IMR-90 (cell line): ENCODE measurements at regions not wholly inside any gene's neighbourhood (a gene's known extent, or its start where the extent isn't known, plus 50 kb on each side); places are given as distances from the start of the nearest gene placed in this dataset.

Source experiments
- ATAC-seq: fragments of 200-7000 bp; cut with Tn5 transposase; 2 replicates; pipeline ENCODE4 v1.9.1; 2020; ENCODE audit warnings: low read depth, mild to moderate bottlenecking, moderate library complexity
- BruUV-seq: library from RNA; stranded (reverse); fragments of 400-500 nt; replicated peaks from 2 replicates; lab custom pipeline; 2021; lab: Mats Ljungman, UMichigan
- CTCF ChIA-PET: fragments of 300-600 bp; formaldehyde crosslinking; extraction: SDS; loops from one replicate; lab custom pipeline; 2021; ENCODE audit warnings: antibody characterized with exemption; lab: Yijun Ruan, JAX
- POLR2A ChIA-PET: fragments of 300-600 bp; sonication (Branson Sonifier 250); formaldehyde crosslinking; loops from one replicate; lab custom pipeline; 2022; ENCODE audit warnings: antibody characterized with exemption; ENCODE audit not compliant: unreplicated experiment; lab: Charles Lee
- DNase-seq: peaks from one replicate; pipeline ENCODE4 v3.0.0; 2013
- H2AFZ ChIP-seq: replicated peaks from 2 replicates; pipeline ENCODE3; 2013; ENCODE audit warnings: low read length, mild to moderate bottlenecking; ENCODE audit not compliant: poor library complexity
- H2AK5ac ChIP-seq: 2 replicates; pipeline ENCODE4 v1.6.1; 2013; ENCODE audit warnings: low read depth, low read length, inconsistent platforms
- H2AK9ac ChIP-seq: replicated peaks from 2 replicates; pipeline ENCODE3; 2013; ENCODE audit warnings: mild to moderate bottlenecking, low read depth, low read length, moderate library complexity; ENCODE audit not compliant: poor library complexity
- H2BK120ac ChIP-seq: 2 replicates; pipeline ENCODE4 v1.6.1; 2013; ENCODE audit warnings: low read depth, low read length, inconsistent platforms
- H2BK15ac ChIP-seq: 3 replicates; pipeline ENCODE4 v1.6.1; 2013; ENCODE audit warnings: low read depth, low read length, inconsistent platforms
- H2BK20ac ChIP-seq: 2 replicates; pipeline ENCODE4 v1.6.1; 2013; ENCODE audit warnings: low read depth, mild to moderate bottlenecking, inconsistent platforms, low read length, moderate library complexity
- H2BK5ac ChIP-seq: 2 replicates; pipeline ENCODE4 v1.6.1; 2013; ENCODE audit warnings: mild to moderate bottlenecking, low read depth, low read length, inconsistent platforms; ENCODE audit not compliant: poor library complexity, severe bottlenecking
- H3K14ac ChIP-seq: replicated peaks from 2 replicates; pipeline ENCODE4 v1.6.1; 2013; ENCODE audit warnings: low read depth, low read length, inconsistent platforms
- H3K18ac ChIP-seq: 2 replicates; pipeline ENCODE4 v1.6.1; 2013; ENCODE audit warnings: low read depth, low read length, control low read depth
- H3K23ac ChIP-seq: 2 replicates; pipeline ENCODE4 v1.6.1; 2013; ENCODE audit warnings: low read depth, low read length, inconsistent platforms
- H3K27ac ChIP-seq: 2 replicates; pipeline ENCODE4 v1.5.1; 2013; ENCODE audit warnings: mild to moderate bottlenecking, control low read depth, low read length; ENCODE audit not compliant: insufficient read depth
- H3K27me3 ChIP-seq: 2 replicates; pipeline ENCODE4 v1.6.1; 2013; ENCODE audit warnings: low read length; ENCODE audit not compliant: control insufficient read depth, insufficient read depth
- H3K36me3 ChIP-seq: 2 replicates; pipeline ENCODE4 v1.6.1; 2013; ENCODE audit warnings: low read length, mixed read lengths; ENCODE audit not compliant: control insufficient read depth, insufficient read depth
- H3K4ac ChIP-seq: 2 replicates; pipeline ENCODE4 v1.6.1; 2013; ENCODE audit warnings: low read depth, low read length, inconsistent platforms
- H3K4me1 ChIP-seq: 2 replicates; pipeline ENCODE4 v1.6.1; 2013; ENCODE audit warnings: low read length, mixed read lengths; ENCODE audit not compliant: control insufficient read depth, insufficient read depth
- H3K4me2 ChIP-seq: 2 replicates; pipeline ENCODE4 v1.6.1; 2013; ENCODE audit warnings: low read depth, mild to moderate bottlenecking, control low read depth, low read length, moderate library complexity
- H3K4me3 ChIP-seq: 2 replicates; pipeline ENCODE4 v1.5.1; 2013; ENCODE audit warnings: low read depth, mild to moderate bottlenecking, control low read depth, low read length, moderate library complexity; ENCODE audit not compliant: insufficient read depth
- H3K56ac ChIP-seq: 2 replicates; pipeline ENCODE4 v1.6.1; 2013; ENCODE audit warnings: low read length, inconsistent platforms; ENCODE audit not compliant: insufficient read depth; ENCODE audit errors: extremely low read depth
- H3K79me1 ChIP-seq, 2 experiments: 2 replicates each; pipeline ENCODE4 v1.6.1; 2013; ENCODE audit warnings: low read length in 2 of 2, inconsistent platforms in 1 of 2, low read depth in 1 of 2
- H3K9ac ChIP-seq: 2 replicates; pipeline ENCODE4 v1.6.1; 2013; ENCODE audit warnings: low read depth, low read length, control low read depth
- H3K9me1 ChIP-seq: 2 replicates; pipeline ENCODE4 v1.6.1; 2013; ENCODE audit warnings: low read length, inconsistent platforms; ENCODE audit not compliant: insufficient read depth
- H3K9me3 ChIP-seq: 2 replicates; pipeline ENCODE4 v1.6.1; 2013; ENCODE audit warnings: low read length; ENCODE audit not compliant: control insufficient read depth, insufficient read depth
- H4K20me1 ChIP-seq: 2 replicates; pipeline ENCODE4 v1.6.1; 2013; ENCODE audit warnings: low read length, inconsistent platforms; ENCODE audit not compliant: insufficient read depth
- H4K5ac ChIP-seq: 2 replicates; pipeline ENCODE4 v1.6.1; 2013; ENCODE audit warnings: mild to moderate bottlenecking, low read depth, low read length, control low read depth
- H4K8ac ChIP-seq, 2 experiments: 2 replicates each; pipeline ENCODE4 v1.6.1; 2013; ENCODE audit warnings: low read depth in 2 of 2, low read length in 2 of 2, control low read depth in 1 of 2, inconsistent platforms in 1 of 2
- H4K91ac ChIP-seq: 2 replicates; pipeline ENCODE4 v1.6.1; 2013; ENCODE audit warnings: low read depth, low read length, inconsistent platforms; ENCODE audit not compliant: insufficient read depth
- NFE2L2 ChIP-seq: fragments of 150-350 bp; IDR thresholded peaks from 2 replicates; pipeline ENCODE4 v1.6.1; 2016; ENCODE audit warnings: low read depth, mild to moderate bottlenecking, low read length
- RAD21 ChIP-seq: IDR thresholded peaks from 2 replicates; pipeline ENCODE4 v1.6.1; 2012; ENCODE audit warnings: low read length, improper control_type of control experiment
- RCOR1 ChIP-seq: IDR thresholded peaks from 2 replicates; pipeline ENCODE4 v1.6.1; 2012; ENCODE audit warnings: mild to moderate bottlenecking, low read length, improper control_type of control experiment; ENCODE audit not compliant: insufficient replicate concordance
- RFX5 ChIP-seq: IDR thresholded peaks from 2 replicates; pipeline ENCODE4 v1.8.0; 2012; ENCODE audit warnings: low read depth, mild to moderate bottlenecking, low read length, moderate library complexity
- SMC3 ChIP-seq: fragments of 150-350 bp; IDR thresholded peaks from 2 replicates; pipeline ENCODE4 v1.6.1; 2016; ENCODE audit warnings: low read depth, mild to moderate bottlenecking, antibody characterized with exemption, low read length, moderate library complexity
- WGBS, 2 experiments: methylation state at CpG; one replicate each; pipeline versions ENCODE4 v1.1.5 to v1.1.7; 2013; ENCODE audit warnings: missing lambda C conversion rate in 2 of 2; ENCODE audit not compliant: insufficient read length in 1 of 2; ENCODE audit errors: extremely low coverage in 2 of 2; 5-methylcytosine and 5-hydroxymethylcytosine counted together
- dilution Hi-C: fragments of 300-500 bp; cut with HindIII; formaldehyde crosslinking; loops from one replicate; pipeline ENCODE4 v1.14.3; 2018; ENCODE audit warnings: low sequenced_read_pairs; ENCODE audit not compliant: unreplicated experiment
- in situ Hi-C: fragments of 300-500 bp; cut with MboI; formaldehyde crosslinking; loops from 3 replicates; pipeline ENCODE4 v1.14.3; 2019; ENCODE audit warnings: low sequenced_read_pairs, inconsistent platforms, mixed read lengths
- intact Hi-C: fragments of 100-400 bp; cut with micrococcal nuclease; formaldehyde crosslinking; loops from 2 replicates; pipeline ENCODE4 v1.10.0; 2022
- TF ChIP-seq, protein P1 (sequence below): conservative IDR thresholded peaks from 2 replicates; pipeline ENCODE4 v1.5.1; 2012; ENCODE audit warnings: mild to moderate bottlenecking, low read depth, low read length, improper control_type of control experiment

DNA sequence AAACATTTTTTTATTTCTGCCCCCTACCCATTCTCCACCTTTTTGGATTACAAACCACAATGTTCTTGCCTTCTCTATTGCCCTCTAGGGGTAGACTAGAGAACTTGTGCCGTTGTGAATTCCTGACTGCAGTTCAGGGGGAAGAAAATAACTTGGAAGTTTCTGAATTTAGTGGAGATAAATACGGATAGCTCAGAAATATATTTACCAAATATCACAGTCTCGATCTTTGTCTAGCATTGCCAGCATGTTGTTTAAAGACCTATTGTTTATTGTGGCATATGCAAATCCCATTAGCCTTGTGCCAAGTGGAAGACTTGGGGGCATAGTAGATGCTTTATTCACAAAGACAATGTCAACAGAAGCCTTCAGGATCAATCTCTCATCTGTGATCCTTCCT is 154.1 kb upstream of the MMS22L start:
- no peak overlapping the region for H2BK120ac ChIP-seq

More for the DNA sequence above, 154.1 kb upstream of the MMS22L start:
- Histone ChIP-seq H2AFZ (no peak overlapping the region), H3K23ac (no peak overlapping the region), H2AK9ac (no peak overlapping the region), H2BK15ac (no peak overlapping the region), H3K9me3 (no peaks in the 10 kb centered on the region), H2BK5ac (no peak overlapping the region), H2BK20ac (no peak overlapping the region), H3K9ac (no peak overlapping the region), H3K9me1 (no peaks in the 10 kb centered on the region), H3K56ac (no peak overlapping the region; the same call in 1 of the 2 replicates), H3K27ac (no peak overlapping the region), H3K4me1 (no peaks in the 10 kb centered on the region), H3K27me3 (no peaks in the 10 kb centered on the region), H3K4me3 (no peak overlapping the region), H3K18ac (no peak overlapping the region), H4K5ac (no peak overlapping the region), H3K79me1 (no peaks in the 10 kb centered on the region), H4K8ac (no peak overlapping the region), H3K4me2 (no peak overlapping the region), H3K36me3 (no peaks in the 10 kb centered on the region), H3K14ac (no peak overlapping the region), H4K91ac (no peak overlapping the region), H4K20me1 (no peaks in the 10 kb centered on the region), H2AK5ac (no peak overlapping the region), H3K4ac (no peak overlapping the region)
- ChIA-PET POLR2A (interaction anchor here (0.6 kb wide), 1 partner anchor 958 kb away, joined by 3 read pairs; no protein-coding TSS in a partner anchor), CTCF (interaction anchor here (0.7 to 2.7 kb wide), 7 partner anchors 11 to 1682 kb away, joined by 3 to 11 read pairs (median 4); no protein-coding TSS in a partner anchor)
- in situ Hi-C loops (no loop called here), intact Hi-C loops (loop anchor here (1.0 kb wide), 2 partner anchors 251 to 369 kb away; no protein-coding TSS in a partner anchor), dilution Hi-C loops (no loop called here)
- ATAC-seq (peak; percentile 62; the same call in 1 of the 2 replicates), DNase-seq (peak; percentile 18)
- no CpG with 5 or more reads among the region's 3 CpGs for WGBS, 2 experiments
- no peak for TF ChIP-seq RFX5
- TF ChIP-seq, protein P1, sequence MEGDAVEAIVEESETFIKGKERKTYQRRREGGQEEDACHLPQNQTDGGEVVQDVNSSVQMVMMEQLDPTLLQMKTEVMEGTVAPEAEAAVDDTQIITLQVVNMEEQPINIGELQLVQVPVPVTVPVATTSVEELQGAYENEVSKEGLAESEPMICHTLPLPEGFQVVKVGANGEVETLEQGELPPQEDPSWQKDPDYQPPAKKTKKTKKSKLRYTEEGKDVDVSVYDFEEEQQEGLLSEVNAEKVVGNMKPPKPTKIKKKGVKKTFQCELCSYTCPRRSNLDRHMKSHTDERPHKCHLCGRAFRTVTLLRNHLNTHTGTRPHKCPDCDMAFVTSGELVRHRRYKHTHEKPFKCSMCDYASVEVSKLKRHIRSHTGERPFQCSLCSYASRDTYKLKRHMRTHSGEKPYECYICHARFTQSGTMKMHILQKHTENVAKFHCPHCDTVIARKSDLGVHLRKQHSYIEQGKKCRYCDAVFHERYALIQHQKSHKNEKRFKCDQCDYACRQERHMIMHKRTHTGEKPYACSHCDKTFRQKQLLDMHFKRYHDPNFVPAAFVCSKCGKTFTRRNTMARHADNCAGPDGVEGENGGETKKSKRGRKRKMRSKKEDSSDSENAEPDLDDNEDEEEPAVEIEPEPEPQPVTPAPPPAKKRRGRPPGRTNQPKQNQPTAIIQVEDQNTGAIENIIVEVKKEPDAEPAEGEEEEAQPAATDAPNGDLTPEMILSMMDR, result peak; percentile 64
- TF ChIP-seq RAD21, result peak; percentile 42
- TF ChIP-seq SMC3, result peak; percentile 46; the same call in 1 of the 2 replicates
- no peak for TF ChIP-seq RCOR1
- TF ChIP-seq NFE2L2, result no peak
- BruUV-seq, result no TSS peak
